ENCODE measurements at regions not wholly inside any gene's neighbourhood (a gene's known extent, or its start where the extent isn't known, plus 50 kb on each side); places are given as distances from the start of the nearest gene placed in this dataset.

GRCh38 chr3:34421762-34422161, 623.3 kb downstream of the PDCD6IP start:
- no peak for DNase-seq
- TF ChIP-seq POLR2A (IDR thresholded peaks at IDR 0.05): no peak
- TF ChIP-seq CTCF (IDR thresholded peaks at IDR 0.05): no peak
- no peaks in the 10 kb centered on the region for H3K36me3 ChIP-seq (ENCODE audit: low read depth, missing control alignments)
- H3K4me1 ChIP-seq: no peaks in the 10 kb centered on the region
- intact Hi-C loops (cut with DNase I; ENCODE audit: low total_unique reads): no loop called here
- no peak overlapping the region for H3K4me3 ChIP-seq
- no peaks in the 10 kb centered on the region for H3K9me3 ChIP-seq
- H3K27me3 ChIP-seq: no peaks in the 10 kb centered on the region
- WGBS, 2 donors: 64 to 68% methylated on average over 2 of the region's 2 CpGs
- no peak overlapping the region for H3K27ac ChIP-seq

- Histone ChIP-seq H3K4me1 (no peaks in the 10 kb centered on the region), H3K9me3 (no peaks in the 10 kb centered on the region), H3K4me3 (no peak overlapping the region), H3K36me3 (ENCODE audit: low read depth, missing control alignments) (no peaks in the 10 kb centered on the region), H3K27ac (no peak overlapping the region), H3K27me3 (no peaks in the 10 kb centered on the region)
- intact Hi-C loops (cut with DNase I; ENCODE audit: low total_unique reads): no loop called here
- no peak for DNase-seq
- WGBS, 2 donors: 73 to 85% methylated on average over 2 of the region's 2 CpGs
- TF ChIP-seq POLR2A (IDR thresholded peaks at IDR 0.05): no peak
- no peak for TF ChIP-seq CTCF (IDR thresholded peaks at IDR 0.05)
Measured at GRCh38 chr3:34439796-34440195, 641.4 kb downstream of the PDCD6IP start.

GRCh38 chr3:34444137-34444536, 645.7 kb downstream of the PDCD6IP start:
- H3K9me3 ChIP-seq: no peaks in the 10 kb centered on the region
- DNase-seq: no peak
- no peaks in the 10 kb centered on the region for H3K4me1 ChIP-seq
- no peak overlapping the region for H3K27ac ChIP-seq
- H3K36me3 ChIP-seq (ENCODE audit: low read depth, missing control alignments): no peaks in the 10 kb centered on the region
- H3K27me3 ChIP-seq: no peaks in the 10 kb centered on the region
- intact Hi-C loops (cut with DNase I; ENCODE audit: low total_unique reads): no loop called here
- no peak overlapping the region for H3K4me3 ChIP-seq
- TF ChIP-seq CTCF (IDR thresholded peaks at IDR 0.05): no peak
- TF ChIP-seq POLR2A (IDR thresholded peaks at IDR 0.05): no peak

GRCh38 chr3:34449305-34449704, 650.9 kb downstream of the PDCD6IP start:
- intact Hi-C loops (cut with DNase I; ENCODE audit: low total_unique reads): no loop called here
- DNase-seq: no peak
- Histone ChIP-seq H3K4me3 (no peak overlapping the region), H3K27me3 (no peaks in the 10 kb centered on the region), H3K36me3 (ENCODE audit: low read depth, missing control alignments) (no peaks in the 10 kb centered on the region), H3K27ac (no peak overlapping the region), H3K4me1 (no peaks in the 10 kb centered on the region), H3K9me3 (no peaks in the 10 kb centered on the region)
- no peak for TF ChIP-seq POLR2A (IDR thresholded peaks at IDR 0.05)
- no peak for TF ChIP-seq CTCF (IDR thresholded peaks at IDR 0.05)
- 54 to 65% methylated on average over 3 of the region's 3 CpGs for WGBS, 2 donors

GRCh38 chr3:34463414-34463813, 665.0 kb downstream of the PDCD6IP start:
- no peak for DNase-seq
- TF ChIP-seq CTCF (IDR thresholded peaks at IDR 0.05) (no peak), POLR2A (IDR thresholded peaks at IDR 0.05) (no peak)
- Histone ChIP-seq H3K9me3 (no peaks in the 10 kb centered on the region), H3K27ac (no peak overlapping the region), H3K4me1 (no peaks in the 10 kb centered on the region), H3K27me3 (no peaks in the 10 kb centered on the region), H3K36me3 (ENCODE audit: low read depth, missing control alignments) (no peaks in the 10 kb centered on the region), H3K4me3 (no peak overlapping the region)
- intact Hi-C loops (cut with DNase I; ENCODE audit: low total_unique reads): no loop called here
- 88 to 97% methylated on average over 1 of the region's 1 CpG for WGBS, 2 donors
